PC-9 (cell line): ENCODE measurements at regions not wholly inside any gene's neighbourhood (a gene's known extent, or its start where the extent isn't known, plus 50 kb on each side); places are given as distances from the start of the nearest gene placed in this dataset.

Experiments used
- CTCF ChIP-seq: fragments of 200-600 bp; sonication (generic); conservative IDR thresholded peaks from 2 replicates; pipeline ENCODE4 v1.6.1; 2017; ENCODE audit warnings: mixed run types, antibody characterized with exemption, mild to moderate bottlenecking, moderate library complexity
- EZH2 ChIP-seq: fragments of 200-600 bp; sonication (generic); IDR thresholded peaks from 2 replicates; pipeline ENCODE4 v1.8.0; 2017; ENCODE audit warnings: antibody characterized with exemption, low read depth

DNA sequence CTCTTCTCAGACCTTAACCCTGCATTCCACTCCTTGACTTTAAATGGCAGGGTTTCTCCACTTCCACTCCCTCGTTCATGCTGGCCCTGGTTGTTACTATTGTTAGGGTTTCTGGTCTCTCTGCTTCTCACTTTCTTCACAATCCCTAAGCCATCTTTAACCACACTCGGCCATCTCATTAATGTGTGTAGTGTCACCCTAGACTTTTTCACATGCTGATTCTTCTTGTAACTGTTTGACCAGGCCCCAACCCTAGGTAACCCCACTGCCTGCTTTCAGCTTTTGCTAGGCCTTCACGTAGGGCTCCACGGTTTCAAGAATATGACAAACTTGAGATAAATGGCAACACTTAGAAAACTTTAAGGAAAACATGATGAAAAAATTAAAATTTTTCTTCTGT is 195.1 kb downstream of the IPO8 start:
- TF ChIP-seq CTCF = no peak
- no peak for TF ChIP-seq EZH2
